ENCODE measurements at regions not wholly inside any gene's neighbourhood (a gene's known extent, or its start where the extent isn't known, plus 50 kb on each side); places are given as distances from the start of the nearest gene placed in this dataset.

DNA sequence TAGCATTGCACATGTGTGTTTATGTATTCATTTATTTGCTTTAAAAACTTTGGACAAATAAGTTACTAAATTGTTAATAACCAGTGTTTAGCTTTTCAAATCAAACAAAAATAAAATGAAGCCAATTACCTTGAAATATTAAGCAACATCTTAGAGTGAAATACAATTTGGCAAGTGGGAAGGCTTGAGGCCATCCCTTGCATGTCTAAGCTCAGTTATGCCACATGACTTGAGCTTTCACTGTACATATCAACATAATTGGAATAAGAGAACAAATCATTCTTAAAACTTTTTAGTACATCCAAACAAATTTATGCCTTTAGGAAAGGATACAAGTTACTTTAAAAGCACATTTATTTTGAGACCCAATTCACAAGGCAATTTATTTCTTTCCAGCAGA, 640.6 kb downstream of the SPRY1 start:
- TF ChIP-seq, protein P1, sequence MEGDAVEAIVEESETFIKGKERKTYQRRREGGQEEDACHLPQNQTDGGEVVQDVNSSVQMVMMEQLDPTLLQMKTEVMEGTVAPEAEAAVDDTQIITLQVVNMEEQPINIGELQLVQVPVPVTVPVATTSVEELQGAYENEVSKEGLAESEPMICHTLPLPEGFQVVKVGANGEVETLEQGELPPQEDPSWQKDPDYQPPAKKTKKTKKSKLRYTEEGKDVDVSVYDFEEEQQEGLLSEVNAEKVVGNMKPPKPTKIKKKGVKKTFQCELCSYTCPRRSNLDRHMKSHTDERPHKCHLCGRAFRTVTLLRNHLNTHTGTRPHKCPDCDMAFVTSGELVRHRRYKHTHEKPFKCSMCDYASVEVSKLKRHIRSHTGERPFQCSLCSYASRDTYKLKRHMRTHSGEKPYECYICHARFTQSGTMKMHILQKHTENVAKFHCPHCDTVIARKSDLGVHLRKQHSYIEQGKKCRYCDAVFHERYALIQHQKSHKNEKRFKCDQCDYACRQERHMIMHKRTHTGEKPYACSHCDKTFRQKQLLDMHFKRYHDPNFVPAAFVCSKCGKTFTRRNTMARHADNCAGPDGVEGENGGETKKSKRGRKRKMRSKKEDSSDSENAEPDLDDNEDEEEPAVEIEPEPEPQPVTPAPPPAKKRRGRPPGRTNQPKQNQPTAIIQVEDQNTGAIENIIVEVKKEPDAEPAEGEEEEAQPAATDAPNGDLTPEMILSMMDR (optimal IDR thresholded peaks at IDR 0.05 in 1 of 3, IDR thresholded peaks at IDR 0.05 in 1 of 3, conservative IDR thresholded peaks at IDR 0.05 in 1 of 3; ENCODE audit: extremely low read depth in 1 of 3, insufficient read depth in 2 of 3, low read length in 3 of 3) = no peak
- TF ChIP-seq EZH2 (IDR thresholded peaks at IDR 0.05; ENCODE audit: low read length) = no peak
